ENCODE measurements at regions not wholly inside any gene's neighbourhood (a gene's known extent, or its start where the extent isn't known, plus 50 kb on each side); places are given as distances from the start of the nearest gene placed in this dataset.

DNA sequence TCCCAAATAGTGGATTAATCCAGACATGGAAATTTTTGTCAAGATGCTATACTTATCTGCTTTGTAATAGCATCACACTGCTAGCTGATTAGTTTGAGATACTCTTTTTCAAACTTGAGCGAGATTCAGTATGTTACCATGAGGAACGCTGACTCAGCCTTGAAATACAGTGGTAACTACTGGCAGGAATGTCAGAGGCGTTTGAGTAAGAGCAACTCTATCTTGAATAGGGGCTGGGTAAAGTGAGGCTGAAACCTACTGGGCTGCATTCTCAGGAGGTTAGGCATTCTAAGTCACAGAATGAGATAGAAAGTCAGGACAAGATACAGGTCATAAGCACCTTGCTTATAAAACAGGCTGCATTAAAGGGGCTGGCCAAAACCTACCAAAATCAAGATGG is 2519.6 kb downstream of the ARAP2 start:
- TF ChIP-seq EZH2phosphoT487 (IDR thresholded peaks at IDR 0.05; ENCODE audit: low read depth, severe bottlenecking, unreplicated experiment) (no peak), EZH2 (IDR thresholded peaks at IDR 0.05; ENCODE audit: borderline replicate concordance) (no peak)
- TF ChIP-seq, protein P1, sequence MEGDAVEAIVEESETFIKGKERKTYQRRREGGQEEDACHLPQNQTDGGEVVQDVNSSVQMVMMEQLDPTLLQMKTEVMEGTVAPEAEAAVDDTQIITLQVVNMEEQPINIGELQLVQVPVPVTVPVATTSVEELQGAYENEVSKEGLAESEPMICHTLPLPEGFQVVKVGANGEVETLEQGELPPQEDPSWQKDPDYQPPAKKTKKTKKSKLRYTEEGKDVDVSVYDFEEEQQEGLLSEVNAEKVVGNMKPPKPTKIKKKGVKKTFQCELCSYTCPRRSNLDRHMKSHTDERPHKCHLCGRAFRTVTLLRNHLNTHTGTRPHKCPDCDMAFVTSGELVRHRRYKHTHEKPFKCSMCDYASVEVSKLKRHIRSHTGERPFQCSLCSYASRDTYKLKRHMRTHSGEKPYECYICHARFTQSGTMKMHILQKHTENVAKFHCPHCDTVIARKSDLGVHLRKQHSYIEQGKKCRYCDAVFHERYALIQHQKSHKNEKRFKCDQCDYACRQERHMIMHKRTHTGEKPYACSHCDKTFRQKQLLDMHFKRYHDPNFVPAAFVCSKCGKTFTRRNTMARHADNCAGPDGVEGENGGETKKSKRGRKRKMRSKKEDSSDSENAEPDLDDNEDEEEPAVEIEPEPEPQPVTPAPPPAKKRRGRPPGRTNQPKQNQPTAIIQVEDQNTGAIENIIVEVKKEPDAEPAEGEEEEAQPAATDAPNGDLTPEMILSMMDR (IDR thresholded peaks at IDR 0.05; ENCODE audit: poor library complexity): no peak
- H3K27ac ChIP-seq: no peak overlapping the region
- no peaks in the 10 kb centered on the region for H3K4me1 ChIP-seq (ENCODE audit: insufficient read depth)
- H2AFZ ChIP-seq: no peak overlapping the region
- H3K79me2 ChIP-seq: no peaks in the 10 kb centered on the region
- no peaks in the 10 kb centered on the region for H3K36me3 ChIP-seq (replicated peaks; ENCODE audit: insufficient read depth, low read depth)
- 72% methylated on average over 3 of the region's 3 CpGs for WGBS (ENCODE audit: low lambda C conversion rate, missing lambda C conversion rate)
- H4K20me1 ChIP-seq (ENCODE audit: insufficient read depth, poor library complexity, severe bottlenecking): no peaks in the 10 kb centered on the region
- no peaks in the 10 kb centered on the region for H3K9me3 ChIP-seq (ENCODE audit: low read depth)
- no peak for DNase-seq (ENCODE audit: low spot score)
- H3K4me2 ChIP-seq: no peak overlapping the region
- H3K4me3 ChIP-seq: no peak overlapping the region
- no peaks in the 10 kb centered on the region for H3K9me2 ChIP-seq (replicated peaks; ENCODE audit: insufficient read depth)
- no peaks in the 10 kb centered on the region for H3K27me3 ChIP-seq

DNA sequence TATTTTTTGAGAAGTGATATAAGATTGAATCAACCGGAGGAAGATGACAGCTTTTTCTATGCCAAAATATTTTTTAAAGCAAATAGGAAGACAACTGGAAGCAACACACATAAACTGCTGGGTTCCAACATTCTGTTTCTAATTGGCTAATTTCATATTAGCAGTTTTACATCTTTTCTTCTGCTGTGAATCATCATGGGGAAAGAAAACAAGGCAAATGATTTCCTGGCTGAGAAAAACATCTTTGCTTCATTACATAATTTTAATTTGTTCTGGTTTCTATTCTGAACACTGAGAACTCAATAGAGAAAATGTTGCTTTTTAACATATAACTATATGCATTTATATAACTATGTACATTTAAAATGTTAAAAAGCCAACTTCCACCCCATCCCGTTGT is 2518.5 kb downstream of the ARAP2 start:
- no peaks in the 10 kb centered on the region for H3K9me3 ChIP-seq (ENCODE audit: low read depth)
- no peaks in the 10 kb centered on the region for H3K9me2 ChIP-seq (replicated peaks; ENCODE audit: insufficient read depth)
- no peaks in the 10 kb centered on the region for H3K4me1 ChIP-seq (ENCODE audit: insufficient read depth)
- H3K27ac ChIP-seq: no peak overlapping the region
- no peak overlapping the region for H2AFZ ChIP-seq
- TF ChIP-seq, protein P1 (IDR thresholded peaks at IDR 0.05; ENCODE audit: poor library complexity): no peak
- TF ChIP-seq EZH2phosphoT487 (IDR thresholded peaks at IDR 0.05; ENCODE audit: low read depth, severe bottlenecking, unreplicated experiment) (no peak), EZH2 (IDR thresholded peaks at IDR 0.05; ENCODE audit: borderline replicate concordance) (no peak)
- no peak overlapping the region for H3K4me2 ChIP-seq
- no peaks in the 10 kb centered on the region for H3K27me3 ChIP-seq
- H3K36me3 ChIP-seq (replicated peaks; ENCODE audit: insufficient read depth, low read depth): no peaks in the 10 kb centered on the region
- H3K4me3 ChIP-seq: no peak overlapping the region
- H4K20me1 ChIP-seq (ENCODE audit: insufficient read depth, poor library complexity, severe bottlenecking): no peaks in the 10 kb centered on the region
- 91% methylated on average over 2 of the region's 2 CpGs for whole genome bisulfite sequencing (ENCODE audit: low lambda C conversion rate, missing lambda C conversion rate)
- no peak for DNase-seq (ENCODE audit: low spot score)
- no peaks in the 10 kb centered on the region for H3K79me2 ChIP-seq

DNA sequence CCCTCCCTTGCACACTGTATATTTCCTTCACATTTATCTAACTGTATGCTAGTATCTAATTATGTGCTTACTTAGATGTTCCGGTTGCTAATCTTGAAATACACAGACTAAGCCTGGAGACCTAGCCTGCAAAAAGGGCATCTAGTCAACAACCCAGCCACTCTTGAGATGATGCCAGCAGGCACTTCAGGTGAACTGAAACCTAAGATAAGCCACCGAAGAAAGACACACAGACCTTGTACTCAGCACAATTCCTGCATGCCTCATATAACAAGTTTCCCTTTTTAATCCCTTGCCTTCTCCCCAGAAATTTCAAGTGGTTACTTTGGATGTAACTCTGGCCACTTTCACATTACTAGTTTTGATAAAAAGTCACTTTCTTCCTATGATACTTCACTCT is 2506.6 kb downstream of the ARAP2 start:
- DNase-seq (ENCODE audit: low spot score): no peak
- H3K4me1 ChIP-seq (ENCODE audit: insufficient read depth): peaks cover 7% of the 10 kb centered on the region
- no peaks in the 10 kb centered on the region for H3K9me2 ChIP-seq (replicated peaks; ENCODE audit: insufficient read depth)
- H2AFZ ChIP-seq: no peak overlapping the region
- H3K27ac ChIP-seq: no peak overlapping the region
- no peaks in the 10 kb centered on the region for H3K27me3 ChIP-seq
- no peaks in the 10 kb centered on the region for H3K79me2 ChIP-seq
- H4K20me1 ChIP-seq (ENCODE audit: insufficient read depth, poor library complexity, severe bottlenecking): no peaks in the 10 kb centered on the region
- no peak overlapping the region for H3K4me2 ChIP-seq
- no peak overlapping the region for H3K4me3 ChIP-seq
- 69% methylated on average over 2 of the region's 2 CpGs for WGBS (ENCODE audit: low lambda C conversion rate, missing lambda C conversion rate)
- no peaks in the 10 kb centered on the region for H3K36me3 ChIP-seq (replicated peaks; ENCODE audit: insufficient read depth, low read depth)
- TF ChIP-seq EZH2phosphoT487 (IDR thresholded peaks at IDR 0.05; ENCODE audit: low read depth, severe bottlenecking, unreplicated experiment) (no peak), EZH2 (IDR thresholded peaks at IDR 0.05; ENCODE audit: borderline replicate concordance) (no peak)
- TF ChIP-seq, protein P1 (IDR thresholded peaks at IDR 0.05; ENCODE audit: poor library complexity): no peak
- no peaks in the 10 kb centered on the region for H3K9me3 ChIP-seq (ENCODE audit: low read depth)
